OCI-LY7 (cell line): ENCODE measurements at regions not wholly inside any gene's neighbourhood (a gene's known extent, or its start where the extent isn't known, plus 50 kb on each side); places are given as distances from the start of the nearest gene placed in this dataset.

Experiments
- BruUV-seq: library from RNA; stranded (reverse); fragments of 400-500 nt; replicated peaks from 2 replicates; lab custom pipeline; 2021; lab: Mats Ljungman, UMichigan
- CTCF ChIA-PET: fragments of 300-600 bp; sonication (Branson Sonifier 250); formaldehyde crosslinking; loops from one replicate; lab custom pipeline; 2022; ENCODE audit warnings: antibody characterized with exemption; ENCODE audit not compliant: unreplicated experiment; lab: Charles Lee
- POLR2A ChIA-PET: fragments of 300-600 bp; sonication (Branson Sonifier 250); formaldehyde crosslinking; loops from one replicate; lab custom pipeline; 2022; ENCODE audit warnings: antibody characterized with exemption; lab: Charles Lee
- DNase-seq: peaks from one replicate; pipeline ENCODE4 v3.0.0-alpha.2; 2015; ENCODE audit warnings: low spot score
- H2AFZ ChIP-seq: fragments of 200-600 bp; sonication (generic), shearing (Covaris generic); 2 replicates; pipeline ENCODE4 v1.6.1; 2014; ENCODE audit warnings: mild to moderate bottlenecking, antibody characterized with exemption, low read length, moderate library complexity
- H3K27ac ChIP-seq: fragments of 200-600 bp; sonication (generic); 2 replicates; pipeline ENCODE4 v1.5.1; 2014; ENCODE audit warnings: mixed run types, low read depth, mild to moderate bottlenecking, moderate library complexity, low read length, inconsistent platforms; ENCODE audit not compliant: poor library complexity, severe bottlenecking
- H3K36me3 ChIP-seq: fragments of 200-600 bp; sonication (generic); 2 replicates; pipeline ENCODE4 v1.6.1; 2014; ENCODE audit warnings: mild to moderate bottlenecking, antibody characterized with exemption, low read length, moderate library complexity, mixed read lengths; ENCODE audit not compliant: insufficient read depth
- H3K4me1 ChIP-seq: fragments of 200-600 bp; sonication (generic); 2 replicates; pipeline ENCODE4 v1.5.1; 2014; ENCODE audit warnings: mild to moderate bottlenecking, low read length; ENCODE audit not compliant: insufficient read depth, poor library complexity, severe bottlenecking
- H3K4me2 ChIP-seq: fragments of 200-600 bp; sonication (generic); 2 replicates; pipeline ENCODE4 v1.6.1; 2014; ENCODE audit warnings: mild to moderate bottlenecking, low read length
- H3K4me3 ChIP-seq: fragments of 200-600 bp; sonication (generic); 2 replicates; pipeline ENCODE4 v1.5.1; 2014; ENCODE audit warnings: mild to moderate bottlenecking, low read depth, low read length; ENCODE audit not compliant: poor library complexity, severe bottlenecking
- H3K79me2 ChIP-seq: fragments of 200-600 bp; sonication (generic); 2 replicates; pipeline ENCODE4 v1.6.1; 2016; ENCODE audit warnings: low read depth, mild to moderate bottlenecking, low read length, moderate library complexity, mixed read lengths; ENCODE audit not compliant: insufficient read depth
- H3K9me2 ChIP-seq: fragments of 200-600 bp; sonication (generic); 2 replicates; pipeline ENCODE4 v1.6.1; 2016; ENCODE audit warnings: mild to moderate bottlenecking, low read length, mixed read lengths; ENCODE audit not compliant: insufficient read depth
- H3K9me3 ChIP-seq: fragments of 200-600 bp; sonication (generic); 2 replicates; pipeline ENCODE4 v1.6.1; 2014; ENCODE audit warnings: mild to moderate bottlenecking, mixed run types, low read length, mixed read lengths
- H4K20me1 ChIP-seq: fragments of 200-600 bp; sonication (generic); 2 replicates; pipeline ENCODE4 v1.6.1; 2014; ENCODE audit warnings: mild to moderate bottlenecking, antibody characterized with exemption, low read length, moderate library complexity, mixed read lengths; ENCODE audit not compliant: insufficient read depth
- EZH2phosphoT487 ChIP-seq: fragments of 200-600 bp; sonication (generic); IDR thresholded peaks from 2 replicates; pipeline ENCODE4 v1.6.1; 2018; ENCODE audit warnings: low read depth, borderline replicate concordance, mild to moderate bottlenecking, mixed run types, antibody characterized with exemption, low read length, moderate library complexity, mixed read lengths
- intact Hi-C: fragments of 100-400 bp; cut with micrococcal nuclease; formaldehyde crosslinking; loops from one replicate; pipeline ENCODE4 v1.10.0; 2022; ENCODE audit not compliant: unreplicated experiment
- TF ChIP-seq, protein P1 (sequence below): fragments of 200-600 bp; sonication (generic); conservative IDR thresholded peaks from 2 replicates; pipeline ENCODE4 v1.5.1; 2014; ENCODE audit warnings: mild to moderate bottlenecking, antibody characterized with exemption, low read length, moderate library complexity, mixed read lengths

DNA sequence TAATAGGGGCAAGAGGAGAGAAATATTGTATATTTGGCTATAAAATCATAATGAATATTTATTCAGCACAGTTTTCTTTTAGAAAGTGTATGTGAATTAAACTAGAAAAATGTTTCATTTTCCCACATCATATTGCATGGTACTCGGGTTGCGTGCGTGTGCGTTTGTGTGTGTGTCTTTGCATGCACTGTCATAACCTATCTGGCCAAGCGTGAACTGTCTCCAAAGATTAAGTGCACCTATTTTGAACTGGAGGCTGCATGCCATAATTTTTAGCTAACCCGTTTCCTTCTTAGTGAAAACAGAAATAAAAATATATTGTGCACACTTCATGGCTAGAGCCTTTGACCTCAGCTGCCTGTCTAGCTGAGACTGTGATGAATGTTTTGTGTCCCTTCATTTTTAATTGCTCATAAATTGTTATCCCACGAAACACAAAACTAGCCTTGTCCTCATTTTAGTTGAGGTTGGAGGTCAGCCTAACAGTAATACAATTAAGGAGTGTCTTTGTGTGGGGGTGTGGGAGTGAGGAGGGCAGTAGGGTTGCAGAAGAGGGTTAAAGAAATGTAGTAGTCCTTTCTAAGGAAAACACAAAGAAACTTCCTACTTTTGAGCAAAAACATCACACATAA, 336.1 kb upstream of the POU3F2 start:
- TF ChIP-seq, protein P1, sequence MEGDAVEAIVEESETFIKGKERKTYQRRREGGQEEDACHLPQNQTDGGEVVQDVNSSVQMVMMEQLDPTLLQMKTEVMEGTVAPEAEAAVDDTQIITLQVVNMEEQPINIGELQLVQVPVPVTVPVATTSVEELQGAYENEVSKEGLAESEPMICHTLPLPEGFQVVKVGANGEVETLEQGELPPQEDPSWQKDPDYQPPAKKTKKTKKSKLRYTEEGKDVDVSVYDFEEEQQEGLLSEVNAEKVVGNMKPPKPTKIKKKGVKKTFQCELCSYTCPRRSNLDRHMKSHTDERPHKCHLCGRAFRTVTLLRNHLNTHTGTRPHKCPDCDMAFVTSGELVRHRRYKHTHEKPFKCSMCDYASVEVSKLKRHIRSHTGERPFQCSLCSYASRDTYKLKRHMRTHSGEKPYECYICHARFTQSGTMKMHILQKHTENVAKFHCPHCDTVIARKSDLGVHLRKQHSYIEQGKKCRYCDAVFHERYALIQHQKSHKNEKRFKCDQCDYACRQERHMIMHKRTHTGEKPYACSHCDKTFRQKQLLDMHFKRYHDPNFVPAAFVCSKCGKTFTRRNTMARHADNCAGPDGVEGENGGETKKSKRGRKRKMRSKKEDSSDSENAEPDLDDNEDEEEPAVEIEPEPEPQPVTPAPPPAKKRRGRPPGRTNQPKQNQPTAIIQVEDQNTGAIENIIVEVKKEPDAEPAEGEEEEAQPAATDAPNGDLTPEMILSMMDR, result no peak
- TF ChIP-seq EZH2phosphoT487, result no peak
- POLR2A ChIA-PET, result no interaction called here

DNA sequence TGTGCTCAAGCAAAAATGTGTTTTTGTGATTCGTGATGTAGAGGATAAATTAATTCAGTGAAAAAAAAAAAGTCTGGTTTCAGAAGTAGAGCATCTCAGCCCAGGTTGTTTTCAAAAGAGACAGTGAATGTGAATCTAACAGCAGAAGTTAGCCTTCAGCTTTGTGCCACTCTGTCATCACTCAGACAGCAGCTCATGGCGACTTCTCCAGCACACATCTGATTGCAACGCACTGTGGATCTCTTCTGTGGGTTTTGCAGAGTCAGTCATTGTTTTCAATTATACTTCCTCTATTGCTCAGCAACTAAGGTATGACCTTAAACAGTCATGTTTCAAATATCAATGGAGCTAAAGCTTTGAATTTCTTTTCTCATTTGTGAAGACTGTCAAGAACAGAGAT, 335.5 kb upstream of the POU3F2 start:
- Histone ChIP-seq H3K4me3 (no peak overlapping the region), H3K4me1 (no peaks in the 10 kb centered on the region), H4K20me1 (no peaks in the 10 kb centered on the region), H3K9me3 (no peaks in the 10 kb centered on the region), H3K36me3 (no peaks in the 10 kb centered on the region), H3K27ac (no peak overlapping the region), H3K4me2 (no peak overlapping the region), H2AFZ (no peak overlapping the region), H3K79me2 (no peaks in the 10 kb centered on the region), H3K9me2 (no peaks in the 10 kb centered on the region)
- intact Hi-C loops, result no loop called here
- no peak for DNase-seq
- no peak for TF ChIP-seq EZH2phosphoT487
- TF ChIP-seq, protein P1, result no peak
- BruUV-seq, result no TSS peak
- ChIA-PET POLR2A (no interaction called here), CTCF (no interaction called here)

More for the DNA sequence above, 336.1 kb upstream of the POU3F2 start:
- Histone ChIP-seq H3K4me3 (no peak overlapping the region), H3K4me1 (no peaks in the 10 kb centered on the region), H3K36me3 (no peaks in the 10 kb centered on the region), H3K79me2 (no peaks in the 10 kb centered on the region), H3K4me2 (no peak overlapping the region), H2AFZ (no peak overlapping the region), H3K9me2 (no peaks in the 10 kb centered on the region), H3K27ac (no peak overlapping the region), H3K9me3 (no peaks in the 10 kb centered on the region), H4K20me1 (no peaks in the 10 kb centered on the region)
- CTCF ChIA-PET, result no interaction called here
- intact Hi-C loops, result no loop called here
- no peak for DNase-seq
- BruUV-seq, result no TSS peak

DNA sequence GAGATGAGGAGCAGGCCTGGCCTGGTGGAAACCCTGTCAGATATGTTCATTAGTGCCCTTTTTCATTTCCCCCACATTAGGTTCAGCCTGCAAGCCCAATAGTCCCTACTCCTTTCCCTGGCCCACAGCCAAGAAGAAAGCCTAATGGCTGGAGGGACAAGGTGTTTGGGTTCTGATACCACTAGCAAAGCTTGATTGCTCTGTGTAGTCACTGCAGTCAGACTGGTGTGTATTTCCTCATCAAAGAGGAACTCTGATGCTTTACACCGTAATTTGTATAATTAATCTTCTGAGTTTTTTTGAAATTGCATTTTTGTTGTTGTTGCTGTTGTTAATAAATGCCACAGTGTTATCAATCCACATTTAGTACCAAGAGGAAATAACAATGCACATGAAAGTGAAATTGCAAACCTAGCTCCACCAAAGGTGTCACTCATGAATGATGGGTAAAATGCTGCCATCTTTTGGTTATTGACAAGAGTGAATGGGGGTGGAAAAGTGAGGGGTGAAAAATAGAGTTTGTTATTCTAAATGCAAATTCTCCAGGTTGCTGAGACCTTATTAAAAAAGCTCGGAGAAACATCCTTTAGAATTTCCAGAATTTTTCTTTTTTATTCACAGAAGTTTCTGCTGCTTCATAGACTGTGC, 320.2 kb upstream of the POU3F2 start:
- Histone ChIP-seq H3K79me2 (no peaks in the 10 kb centered on the region), H3K4me1 (no peaks in the 10 kb centered on the region), H2AFZ (no peak overlapping the region), H3K36me3 (no peaks in the 10 kb centered on the region), H3K9me2 (no peaks in the 10 kb centered on the region), H4K20me1 (no peaks in the 10 kb centered on the region), H3K27ac (no peak overlapping the region), H3K4me3 (no peak overlapping the region), H3K4me2 (no peak overlapping the region), H3K9me3 (no peaks in the 10 kb centered on the region)
- TF ChIP-seq, protein P1, result peak; percentile 22; the same call in 1 of the 2 replicates
- no peak for TF ChIP-seq EZH2phosphoT487
- no peak for DNase-seq
- ChIA-PET CTCF (no interaction called here), POLR2A (no interaction called here)
- intact Hi-C loops, result no loop called here
- BruUV-seq, result no TSS peak
